NCI-H1048 (cell line): ENCODE measurements at regions not wholly inside any gene's neighbourhood (a gene's known extent, or its start where the extent isn't known, plus 50 kb on each side); places are given as distances from the start of the nearest gene placed in this dataset.

Source experiments
- DNase-seq: peaks from one replicate; lab custom pipeline; 2025; lab: John Stamatoyannopoulos, UW

DNA sequence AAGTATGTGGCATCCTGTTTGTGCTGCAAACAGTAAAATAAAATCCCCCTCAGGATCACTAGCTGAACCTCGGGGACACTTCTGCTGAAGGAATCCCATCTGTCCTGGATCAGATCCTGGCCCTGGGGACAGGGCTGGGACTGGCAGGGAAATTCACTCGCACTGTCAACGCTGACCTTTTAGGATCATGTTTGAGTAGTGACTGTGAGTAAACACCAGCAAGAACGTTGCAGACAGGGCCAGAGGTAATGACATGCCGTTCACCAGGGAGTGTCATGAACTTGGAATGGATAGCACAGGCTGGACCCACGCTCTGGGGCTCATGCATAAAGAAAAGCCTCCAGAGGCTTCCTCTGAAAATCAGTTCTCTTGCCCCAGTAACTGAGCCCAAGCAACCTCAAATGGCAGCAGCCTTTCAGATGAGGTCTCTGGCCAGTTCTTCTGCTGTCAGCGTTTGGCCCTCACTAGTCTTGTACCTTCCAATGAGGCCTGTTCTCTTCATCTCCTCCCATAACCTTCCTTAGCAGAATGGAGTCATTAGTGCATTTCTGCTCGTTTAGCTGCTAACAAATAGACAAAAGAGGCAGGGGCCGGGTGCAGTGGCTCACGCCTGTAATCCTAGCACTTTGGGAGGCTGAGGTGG, 51.0 kb upstream of the BARX2 start:
- DNase-seq = no peak

DNA sequence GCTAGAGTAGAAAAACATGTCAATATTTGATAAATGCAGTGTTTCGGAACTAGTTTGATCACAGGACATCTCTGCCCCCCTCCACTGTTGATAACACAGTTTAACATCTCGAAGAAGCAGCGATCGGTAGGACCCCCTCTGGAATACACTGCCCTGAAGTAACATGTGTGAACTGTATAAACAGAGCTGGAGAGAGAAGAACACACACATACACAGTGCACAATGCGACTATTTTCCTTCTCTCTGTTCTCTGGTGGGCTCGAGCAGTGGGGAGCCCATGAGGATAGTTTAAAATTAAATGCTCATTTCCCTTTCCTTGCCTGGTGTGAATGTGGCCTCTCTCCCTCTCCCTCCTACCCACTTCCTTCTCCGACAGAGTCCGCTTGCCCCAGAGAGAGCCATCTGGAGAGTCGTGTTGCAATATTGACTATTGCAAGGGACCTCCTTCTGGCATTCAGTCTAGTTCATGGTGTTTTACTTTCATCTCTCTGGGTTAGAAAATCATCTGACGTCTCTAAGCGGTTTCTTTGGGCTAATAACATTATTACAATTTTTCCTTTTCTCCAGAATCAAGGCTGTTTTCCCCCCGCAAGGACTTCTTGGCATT, 51.6 kb upstream of the BARX2 start:
- DNase-seq = no peak

DNA sequence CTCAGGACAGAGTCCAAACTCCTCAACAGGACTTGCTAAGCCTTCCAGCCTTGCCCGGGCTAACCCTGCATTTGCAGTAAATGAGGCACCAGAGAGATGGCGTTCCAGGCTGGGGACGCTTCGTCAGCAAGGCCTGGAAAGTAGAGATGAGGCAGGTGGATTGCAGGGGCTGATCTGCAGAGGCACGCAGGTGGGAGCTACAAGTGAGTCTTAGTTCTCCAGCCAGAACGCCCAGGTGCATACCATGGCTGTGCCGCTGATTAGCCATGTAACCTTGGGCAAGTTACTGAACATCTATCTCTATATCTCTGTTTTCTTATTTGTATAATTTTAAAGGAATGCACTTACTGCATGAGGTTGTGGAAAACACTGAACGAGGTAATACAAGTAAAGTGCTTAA, 52.7 kb upstream of the BARX2 start:
- no peak for DNase-seq

DNA sequence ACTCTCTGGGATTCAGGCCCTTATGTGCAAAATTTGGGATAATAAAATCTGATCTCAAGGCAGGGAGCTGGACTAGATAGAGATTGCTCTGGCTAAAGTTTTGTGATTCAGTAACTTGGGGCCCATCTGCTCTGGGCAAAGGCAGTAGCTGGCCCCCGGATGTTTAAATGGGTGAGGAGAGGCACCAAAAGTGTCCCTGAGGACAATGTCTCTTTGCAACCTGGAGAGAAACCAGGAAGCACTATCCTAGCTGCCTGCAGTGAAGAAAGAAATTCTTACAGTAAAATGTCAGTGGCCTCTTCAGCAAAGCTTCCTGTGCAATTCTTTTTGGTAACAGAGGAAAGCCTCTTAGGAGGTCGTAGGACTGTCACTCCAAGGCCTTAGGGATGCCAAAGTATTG, 54.6 kb upstream of the BARX2 start:
- no peak for DNase-seq

DNA sequence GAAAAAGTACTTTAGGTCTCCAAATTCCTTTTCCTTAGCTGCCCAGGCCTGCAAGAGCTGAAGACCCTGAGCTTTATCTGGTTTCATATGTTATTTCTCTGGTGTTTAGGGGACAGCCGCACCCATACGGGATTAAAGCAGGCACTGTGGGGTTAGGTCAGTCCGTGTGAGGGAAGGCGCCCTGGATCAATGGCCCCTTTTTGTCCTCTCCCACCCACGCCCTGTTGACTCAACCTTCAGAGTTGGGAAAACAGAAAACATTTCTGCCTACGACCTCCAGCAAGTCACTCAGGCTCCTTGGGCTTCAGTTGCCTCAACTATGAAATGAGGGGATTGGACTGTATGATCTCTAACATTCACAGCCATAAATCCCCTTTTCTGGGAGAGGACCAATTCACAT, 55.2 kb upstream of the BARX2 start:
- no peak for DNase-seq

DNA sequence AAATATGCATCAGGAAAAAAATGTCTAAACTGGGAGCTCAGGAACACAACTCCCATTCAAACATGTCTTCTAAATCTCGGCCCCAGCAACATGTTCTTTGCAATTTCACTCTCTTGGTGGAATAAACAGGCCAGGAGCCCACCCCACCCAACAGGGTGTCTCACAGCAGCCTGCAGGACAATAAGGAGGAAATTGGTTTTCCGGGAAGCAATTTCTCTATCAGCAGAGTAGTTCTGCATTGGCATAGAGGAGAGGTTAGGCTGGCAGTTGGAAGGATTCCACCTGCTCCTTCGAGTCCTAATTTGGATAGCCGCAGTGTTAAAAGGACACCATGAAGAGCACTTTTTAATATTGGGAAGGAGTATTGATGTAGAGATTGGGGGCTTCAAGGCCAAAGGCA, 55.9 kb upstream of the BARX2 start:
- no peak for DNase-seq

DNA sequence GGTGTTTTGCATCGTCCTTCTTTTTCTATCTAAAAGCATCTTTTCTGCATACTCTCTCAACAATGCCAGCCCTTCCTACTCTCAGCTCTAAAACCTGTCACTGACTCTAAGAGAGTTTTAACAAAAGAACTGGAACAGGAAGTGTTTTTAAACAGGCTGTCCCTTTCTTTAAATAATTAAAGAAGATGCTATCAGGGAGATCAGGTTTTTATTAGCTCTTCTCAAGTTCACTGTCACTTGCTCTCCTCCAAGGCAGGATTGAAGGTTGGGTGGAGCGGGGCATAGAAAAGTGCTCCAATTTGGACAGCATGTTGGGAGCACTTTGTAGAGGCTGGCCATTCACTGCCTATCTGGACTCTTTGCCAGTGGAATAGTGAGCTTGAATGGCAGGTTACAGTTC, 56.4 kb upstream of the BARX2 start:
- DNase-seq = no peak

DNA sequence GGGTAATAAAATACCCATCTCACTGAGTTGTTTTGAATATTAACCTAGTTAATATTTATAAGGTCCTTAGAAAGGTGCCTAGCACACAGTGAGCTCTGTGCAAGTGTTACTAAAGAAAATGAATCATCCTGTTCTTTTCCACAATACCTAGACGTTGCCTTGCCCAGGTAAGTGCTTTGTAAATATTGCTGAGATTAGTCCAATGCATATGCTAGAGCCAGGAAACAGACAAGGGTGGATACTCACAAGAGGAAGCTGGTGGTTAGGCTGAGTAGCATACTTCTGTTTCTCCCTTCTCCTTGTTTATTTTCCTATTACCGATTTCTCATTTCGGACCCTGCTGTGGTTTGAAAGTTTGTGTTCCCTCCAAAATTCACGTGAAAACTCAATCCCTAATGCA, 58.1 kb upstream of the BARX2 start:
- no peak for DNase-seq

DNA sequence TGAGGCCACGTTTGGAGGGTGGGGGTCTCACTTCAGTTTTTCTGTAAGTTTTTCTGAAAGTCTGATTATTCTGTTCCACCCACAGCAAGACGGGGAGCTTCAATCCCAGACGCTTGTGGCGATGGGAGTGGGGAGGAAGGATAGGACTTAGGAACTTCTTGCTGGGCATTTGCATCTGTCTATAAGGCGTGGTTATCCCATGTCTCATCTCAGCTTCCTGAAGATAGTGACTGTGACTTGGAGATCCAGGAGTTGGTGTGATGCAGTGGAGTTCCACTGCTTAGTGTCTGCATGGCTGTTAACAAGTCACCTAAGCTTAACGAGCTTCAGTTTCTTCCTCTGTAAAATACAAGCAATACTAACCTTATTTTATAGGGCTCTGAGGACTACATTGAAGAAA, 58.9 kb upstream of the BARX2 start:
- no peak for DNase-seq

DNA sequence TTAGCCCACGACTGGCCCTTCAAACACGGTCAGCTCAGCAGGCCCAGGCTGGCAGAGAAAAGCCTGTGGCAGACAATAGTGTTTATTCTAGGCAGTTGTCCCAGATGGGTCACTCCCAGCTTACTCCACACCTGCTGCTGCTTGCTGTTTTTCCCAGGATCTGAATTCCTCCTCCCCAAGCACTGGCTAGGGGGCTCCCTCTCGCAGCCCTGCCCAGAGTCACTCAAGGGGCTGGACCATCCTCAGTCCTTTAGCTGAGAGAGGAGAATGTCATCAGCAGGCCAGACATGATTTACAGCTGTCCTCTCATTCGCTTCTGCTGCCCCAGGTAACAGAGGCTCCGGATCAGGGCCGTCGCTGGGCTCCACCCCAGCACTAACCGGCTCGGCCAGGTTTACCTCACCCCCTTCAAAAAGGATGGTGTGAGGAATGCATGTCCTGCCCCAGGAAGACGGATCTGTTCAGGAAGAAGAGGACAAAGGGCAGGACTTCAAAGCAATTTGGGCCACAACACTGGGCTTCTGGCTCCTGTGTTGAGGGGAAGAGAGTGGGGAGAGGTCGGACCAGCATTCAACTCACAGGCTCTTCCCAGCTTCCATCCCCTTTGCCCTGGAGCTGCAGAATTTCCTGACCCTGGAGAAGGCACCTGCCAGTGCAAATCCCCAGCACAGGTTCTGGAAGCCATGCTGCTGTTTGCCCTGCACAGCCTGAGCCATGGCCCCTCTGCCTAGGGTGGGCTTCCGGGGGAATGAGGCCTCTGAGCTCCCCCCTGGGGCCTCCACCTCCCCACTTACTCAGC, 59.7 kb upstream of the BARX2 start:
- DNase-seq = no peak

DNA sequence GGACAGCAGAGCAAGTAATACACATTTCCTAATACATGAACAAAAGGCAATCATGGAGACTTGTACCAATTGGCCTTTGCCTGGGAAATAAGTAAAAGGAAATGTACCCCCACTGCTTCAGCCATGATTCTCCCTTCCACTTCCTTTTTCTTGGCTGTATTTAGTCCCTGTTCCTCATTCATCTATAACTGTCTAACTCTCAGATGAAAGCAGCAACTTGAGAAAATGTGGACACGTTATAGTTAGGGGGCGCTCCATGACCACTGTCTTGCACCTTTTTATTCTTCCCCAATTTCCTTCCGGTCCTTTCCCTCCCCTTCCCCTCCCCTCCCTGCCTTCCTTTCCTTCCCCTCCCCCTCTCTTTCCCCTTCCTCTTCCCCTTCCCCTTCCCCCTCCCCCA, 61.3 kb upstream of the BARX2 start:
- no peak for DNase-seq

DNA sequence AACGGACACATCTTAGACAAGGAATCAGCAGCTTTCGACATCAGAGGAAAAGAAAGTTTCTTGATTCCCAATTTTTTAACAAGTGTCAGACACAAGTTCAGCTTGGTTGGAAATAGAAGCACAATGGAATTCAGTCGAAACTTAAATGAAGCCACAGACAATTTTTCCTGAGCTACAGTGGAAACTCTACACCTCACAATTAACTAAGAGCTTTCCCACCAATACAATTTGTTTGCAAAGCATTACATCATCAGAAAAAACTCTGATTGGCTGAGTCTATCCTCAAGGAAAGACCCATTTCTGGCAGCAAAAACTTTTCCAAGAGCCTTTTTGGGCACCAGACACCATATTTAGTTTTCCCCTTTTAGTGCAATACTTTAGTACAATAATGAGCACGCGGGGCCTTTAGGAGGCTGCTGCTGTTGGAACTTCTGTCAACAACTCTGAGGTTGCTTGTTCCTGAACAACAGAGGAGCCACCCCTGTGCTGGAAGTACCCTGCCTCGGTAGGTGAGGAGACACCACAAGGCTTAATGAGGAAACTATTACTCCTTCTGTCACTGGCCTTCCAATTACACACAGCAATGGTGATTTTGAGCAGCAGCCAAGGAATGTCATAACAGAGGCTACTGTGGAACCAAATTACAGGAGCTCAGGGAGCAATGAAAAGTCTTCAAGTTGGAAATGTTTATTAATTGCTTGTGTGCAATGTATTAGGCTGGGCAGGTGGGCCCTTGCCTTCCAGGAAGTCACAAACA, 61.9 kb upstream of the BARX2 start:
- no peak for DNase-seq

DNA sequence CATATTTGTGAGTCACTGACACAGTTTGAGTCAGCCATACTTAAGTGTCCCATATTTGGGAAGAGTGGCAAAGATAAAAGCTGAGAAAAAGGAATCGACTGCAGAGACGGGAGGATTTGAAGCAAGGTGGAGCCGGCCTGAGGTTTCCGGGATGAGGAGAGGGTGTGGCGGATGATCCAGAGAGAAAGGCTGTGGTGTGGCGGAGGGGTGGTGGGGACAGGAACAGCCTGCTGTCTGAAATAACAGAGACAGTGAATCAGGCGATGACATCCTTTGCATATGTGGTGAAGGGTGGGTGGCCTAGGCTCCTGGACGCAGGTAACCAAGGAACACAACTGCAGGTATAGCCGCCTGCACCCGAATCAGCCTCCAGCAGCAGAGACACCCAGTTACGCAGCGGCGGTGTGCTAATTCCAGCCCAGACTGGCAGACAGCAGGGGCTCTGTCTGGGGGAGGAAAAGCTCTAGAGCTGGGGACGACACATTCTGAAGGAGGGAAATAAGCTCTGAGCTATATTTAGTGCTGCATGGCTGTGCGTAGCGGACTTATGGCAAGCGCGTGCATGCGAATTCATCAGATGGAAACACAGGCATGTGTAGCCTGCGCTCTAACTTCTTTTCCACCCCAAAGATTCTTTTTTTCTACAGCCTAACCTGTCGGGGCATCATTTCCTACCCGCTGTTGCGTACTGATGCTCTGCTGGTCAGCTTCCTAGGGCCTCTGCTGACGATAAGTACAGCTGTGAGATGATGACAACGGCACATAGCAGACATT, 62.7 kb upstream of the BARX2 start:
- no peak for DNase-seq

DNA sequence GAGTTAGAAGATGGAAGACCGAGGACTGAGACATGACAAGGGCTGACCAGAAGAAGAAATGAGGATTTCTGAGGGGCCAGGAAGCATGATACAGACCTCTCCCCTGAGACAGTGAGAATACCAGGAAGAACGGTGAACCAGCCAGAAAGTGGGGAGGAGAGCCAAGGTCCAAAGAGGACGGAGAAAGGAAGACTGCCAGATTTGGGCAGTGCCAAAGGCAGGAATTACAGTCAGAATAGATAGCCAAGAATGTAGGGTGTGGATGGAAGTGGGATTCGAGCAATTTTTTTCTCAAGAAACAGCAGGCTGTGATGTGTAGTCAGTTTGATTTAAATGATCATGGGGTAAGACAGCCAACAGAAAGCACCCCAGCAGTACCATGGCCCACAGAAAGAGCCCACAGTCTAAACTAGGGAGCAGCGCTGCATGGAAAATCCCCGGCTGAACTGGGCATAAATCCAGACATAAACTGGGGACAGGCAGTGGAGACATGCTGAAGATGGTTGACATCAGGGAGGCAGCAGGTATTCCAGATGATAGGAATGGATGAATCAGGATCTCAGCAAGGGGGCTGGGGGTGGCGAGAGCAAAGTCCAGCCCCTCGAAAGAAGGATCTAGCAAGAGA, 67.3 kb upstream of the BARX2 start:
- no peak for DNase-seq

DNA sequence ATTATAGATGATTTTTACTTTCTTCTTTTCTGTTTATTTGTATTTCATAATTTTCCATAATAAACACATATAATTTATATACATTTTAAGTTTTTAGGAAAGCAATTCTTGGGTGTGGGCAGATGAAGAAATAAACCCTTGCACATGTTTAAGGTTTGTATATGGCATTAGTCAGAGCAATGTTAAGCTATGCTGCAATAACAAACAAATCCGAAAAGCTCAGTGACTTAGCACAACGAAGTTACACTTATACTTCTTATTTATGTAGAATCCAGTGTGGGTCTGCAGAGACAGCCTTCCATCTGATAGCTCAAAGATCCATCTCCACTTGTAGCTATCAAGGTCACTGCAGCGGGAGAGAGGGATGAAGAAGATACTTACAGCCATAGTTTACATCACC, 68.5 kb upstream of the BARX2 start:
- no peak for DNase-seq

DNA sequence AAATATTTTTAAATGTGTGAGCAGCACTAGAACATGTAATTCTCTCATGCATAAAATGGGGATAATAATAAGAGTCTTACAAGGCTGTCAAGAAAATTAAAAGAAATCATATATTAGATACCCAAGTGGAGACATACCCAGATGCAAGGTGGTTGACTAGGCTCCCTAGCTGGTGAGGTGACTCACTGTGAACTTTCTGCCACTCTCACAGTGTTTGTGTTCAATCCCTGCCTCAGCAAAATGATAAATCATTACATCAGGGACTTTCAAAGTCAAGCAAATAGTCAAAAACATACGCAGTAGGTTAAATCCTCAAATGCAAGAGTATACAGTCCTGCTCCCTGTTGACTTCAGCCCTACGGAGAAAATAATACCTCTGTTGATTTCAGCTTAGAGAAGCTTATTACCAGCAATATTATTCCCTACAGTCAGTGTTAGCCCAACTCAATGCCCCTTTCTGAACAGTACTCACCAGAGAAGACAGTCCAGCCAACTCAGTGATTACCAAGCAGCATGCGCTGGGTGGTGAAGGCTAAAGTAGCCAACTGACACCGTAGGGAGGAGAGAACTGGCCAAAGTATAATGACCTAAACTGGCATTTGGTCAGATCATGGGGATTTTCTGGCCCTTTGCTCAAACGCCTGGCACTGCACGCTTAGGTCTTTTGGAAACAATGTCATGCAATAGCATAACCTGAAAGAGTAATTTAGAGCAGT, 73.1 kb upstream of the BARX2 start:
- DNase-seq = no peak

DNA sequence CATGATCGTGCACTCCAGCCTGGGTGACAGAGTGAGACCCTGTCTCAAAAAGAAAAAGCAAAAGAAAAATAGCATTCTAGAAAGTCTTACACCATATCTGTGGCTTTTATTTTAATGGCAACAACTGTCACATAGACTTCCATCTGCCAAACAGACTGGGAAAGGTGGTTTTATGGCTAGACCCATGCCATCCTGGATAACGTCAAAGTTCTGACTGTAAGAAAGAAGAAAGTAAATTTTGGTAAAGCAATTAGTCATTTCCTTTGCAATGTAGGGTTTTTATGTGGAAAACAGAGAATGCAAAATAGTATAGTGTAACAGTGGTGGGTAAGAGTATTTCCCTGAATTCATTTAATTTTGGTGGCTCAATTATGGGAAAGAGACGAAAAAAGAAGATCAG, 75.5 kb upstream of the BARX2 start:
- DNase-seq = no peak

DNA sequence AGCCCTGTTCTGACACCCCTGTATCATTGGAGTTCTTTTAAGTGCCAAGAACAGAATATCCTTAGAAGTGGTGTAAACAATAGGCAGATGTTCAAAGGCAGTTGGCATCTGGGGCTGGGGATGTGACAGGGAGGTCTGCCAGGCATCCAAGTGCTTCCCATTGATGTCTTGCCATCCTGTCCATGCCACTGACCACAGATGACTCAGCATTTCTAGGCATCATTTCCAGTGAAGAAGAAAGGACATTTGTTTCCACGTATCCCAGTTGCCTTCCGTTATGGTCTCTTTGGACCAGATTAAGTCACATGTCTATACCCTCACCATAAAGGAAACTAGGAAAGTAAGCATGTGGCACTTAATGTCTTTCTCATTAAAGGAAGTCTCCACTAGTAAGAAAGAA, 76.7 kb upstream of the BARX2 start:
- no peak for DNase-seq

DNA sequence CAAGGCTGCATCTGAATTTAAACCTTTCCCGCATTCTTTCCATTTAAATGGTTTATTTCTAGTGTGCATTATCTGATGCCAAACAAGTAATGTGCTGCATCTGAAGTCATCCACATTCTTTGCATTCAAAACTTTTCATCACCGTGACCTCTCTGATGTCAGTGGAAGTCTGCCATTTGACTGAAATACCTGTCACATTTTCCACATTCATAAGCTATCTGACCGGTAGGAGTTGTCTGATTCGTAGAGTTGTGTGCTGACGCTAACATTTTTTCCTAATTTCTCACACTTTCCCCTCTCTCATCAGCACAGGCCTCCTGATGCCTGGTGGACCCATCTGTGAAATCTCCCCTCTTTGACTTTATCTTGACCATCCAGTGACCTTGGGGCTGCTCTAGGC, 79.9 kb upstream of the BARX2 start:
- no peak for DNase-seq

DNA sequence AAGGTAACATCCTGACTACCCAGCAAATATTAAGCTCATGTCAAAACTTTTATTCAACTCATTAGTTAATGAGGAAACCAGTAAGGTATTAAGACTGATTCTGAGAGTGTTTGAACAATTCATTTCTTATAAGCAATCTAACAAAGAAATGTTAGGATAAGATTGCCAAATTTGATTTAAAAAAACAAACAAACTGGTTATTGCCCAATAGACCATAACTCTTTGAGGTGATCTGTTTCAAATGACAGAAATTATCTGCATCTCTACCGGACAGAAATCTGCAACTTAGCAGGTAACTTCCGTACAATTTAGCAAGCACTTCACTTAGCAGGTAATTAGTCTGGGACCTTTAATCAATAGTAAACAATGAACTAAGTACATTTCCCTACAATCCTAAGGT, 82.9 kb upstream of the BARX2 start:
- no peak for DNase-seq

DNA sequence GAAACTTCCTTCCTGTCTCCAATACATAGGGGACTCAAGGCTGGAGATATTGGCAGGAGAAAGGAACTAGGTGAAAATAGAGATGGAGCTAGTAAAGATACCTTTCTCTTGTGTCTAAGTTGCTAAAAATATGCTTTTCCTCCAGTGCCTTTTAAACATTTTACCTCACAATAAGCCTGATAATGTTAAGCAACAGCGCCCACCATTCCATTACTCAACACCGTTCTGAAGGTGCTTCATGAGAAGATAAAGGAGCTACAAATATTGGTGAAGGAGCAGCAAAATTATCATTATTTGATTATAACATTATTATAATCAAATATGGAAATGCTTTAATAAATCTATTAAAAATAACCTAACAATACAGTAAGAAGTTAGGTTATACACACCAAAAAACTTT, 83.6 kb upstream of the BARX2 start:
- no peak for DNase-seq
